ENCODE measurements at regions not wholly inside any gene's neighbourhood (a gene's known extent, or its start where the extent isn't known, plus 50 kb on each side); places are given as distances from the start of the nearest gene placed in this dataset.

- TF ChIP-seq GATA2 (IDR thresholded peaks at IDR 0.05; ENCODE audit: low read depth, low read length) (no peak), GATA3 (IDR thresholded peaks at IDR 0.05; ENCODE audit: low read depth, low read length) (no peak)
Measured at GRCh38 chr4:138538743-138539142, 296.6 kb upstream of the SLC7A11 start.

All from SH-SY5Y (cell line).